ENCODE measurements at regions not wholly inside any gene's neighbourhood (a gene's known extent, or its start where the extent isn't known, plus 50 kb on each side); places are given as distances from the start of the nearest gene placed in this dataset.
A peak's percentile ranks its signal among the peaks of the same experiment; 100 is the strongest.

- CTCF ChIA-PET, result no interaction called here
These were observed 56.1 kb upstream of the SLC35C1 start for GRCh38 chr11:45748801-45749200.

GRCh38 chr11:45745065-45745811 lies 59.7 kb upstream of the SLC35C1 start:
- Mint-ChIP-seq H3K27me3 (peaks cover 2% of the 10 kb centered on the region), H3K27ac (no peak overlapping the region), H3K4me1 (ENCODE audit: low read depth) (no peaks in the 10 kb centered on the region), H3K4me3 (no peak overlapping the region), H3K9me3 (no peaks in the 10 kb centered on the region), H3K36me3 (ENCODE audit: low read depth) (no peaks in the 10 kb centered on the region)
- DNase-seq (no peak), ATAC-seq (no peak)
- ChIA-PET POLR2A (no interaction called here), CTCF (no interaction called here)
- TF ChIP-seq CTCF (IDR thresholded peaks at IDR 0.05), result no peak
- intact Hi-C loops (cut with micrococcal nuclease), result no loop called here

More at GRCh38 chr11:45748801-45749200, 56.1 kb upstream of the SLC35C1 start:
- ATAC-seq (no peak), DNase-seq (no peak)
- no peaks in the 10 kb centered on the region for H3K4me1 Mint-ChIP-seq (ENCODE audit: low read depth)
- no peak overlapping the region for H3K4me3 Mint-ChIP-seq
- H3K27me3 Mint-ChIP-seq, result peaks cover 11% of the 10 kb centered on the region
- peak; percentile 18 for TF ChIP-seq CTCF (IDR thresholded peaks at IDR 0.05)
- H3K36me3 Mint-ChIP-seq (ENCODE audit: low read depth), result no peaks in the 10 kb centered on the region
- intact Hi-C loops (cut with micrococcal nuclease), result no loop called here
- H3K27ac Mint-ChIP-seq, result no peak overlapping the region
- POLR2A ChIA-PET, result no interaction called here
- no peaks in the 10 kb centered on the region for H3K9me3 Mint-ChIP-seq

GRCh38 chr11:45743556-45744468 lies 61.1 kb upstream of the SLC35C1 start:
- no peak overlapping the region for H3K4me3 Mint-ChIP-seq
- H3K27me3 Mint-ChIP-seq, result peaks cover 2% of the 10 kb centered on the region
- H3K36me3 Mint-ChIP-seq (ENCODE audit: low read depth), result no peaks in the 10 kb centered on the region
- H3K27ac Mint-ChIP-seq, result no peak overlapping the region
- H3K4me1 Mint-ChIP-seq (ENCODE audit: low read depth), result no peaks in the 10 kb centered on the region
- CTCF ChIA-PET, result no interaction called here
- POLR2A ChIA-PET, result no interaction called here
- no peaks in the 10 kb centered on the region for H3K9me3 Mint-ChIP-seq
- no peak for TF ChIP-seq CTCF (IDR thresholded peaks at IDR 0.05)
- ATAC-seq, result no peak
- DNase-seq, result no peak
- intact Hi-C loops (cut with micrococcal nuclease), result no loop called here

- no peak for TF ChIP-seq CTCF (IDR thresholded peaks at IDR 0.05)
- no peak for ATAC-seq
- Mint-ChIP-seq H3K4me1 (ENCODE audit: low read depth) (peaks cover 7% of the 10 kb centered on the region), H3K4me3 (no peak overlapping the region), H3K27ac (no peak overlapping the region), H3K27me3 (peaks cover 2% of the 10 kb centered on the region), H3K9me3 (no peaks in the 10 kb centered on the region), H3K36me3 (ENCODE audit: low read depth) (no peaks in the 10 kb centered on the region)
- intact Hi-C loops (cut with micrococcal nuclease), result no loop called here
- POLR2A ChIA-PET, result no interaction called here
- DNase-seq, result no peak
- CTCF ChIA-PET, result no interaction called here
These were observed 63.4 kb upstream of the SLC35C1 start for GRCh38 chr11:45741582-45741981.

GRCh38 chr11:45741032-45741431 lies 63.9 kb upstream of the SLC35C1 start:
- ATAC-seq (no peak), DNase-seq (no peak)
- no peaks in the 10 kb centered on the region for H3K9me3 Mint-ChIP-seq
- no peaks in the 10 kb centered on the region for H3K36me3 Mint-ChIP-seq (ENCODE audit: low read depth)
- ChIA-PET CTCF (no interaction called here), POLR2A (no interaction called here)
- H3K4me3 Mint-ChIP-seq, result no peak overlapping the region
- H3K27me3 Mint-ChIP-seq, result peaks cover 2% of the 10 kb centered on the region
- intact Hi-C loops (cut with micrococcal nuclease), result no loop called here
- H3K27ac Mint-ChIP-seq, result no peak overlapping the region
- H3K4me1 Mint-ChIP-seq (ENCODE audit: low read depth), result peaks cover 8% of the 10 kb centered on the region
- no peak for TF ChIP-seq CTCF (IDR thresholded peaks at IDR 0.05)

Measured in activated CD8-positive, alpha-beta T cell treated with anti-CD3 and anti-CD28 coated beads for 36 hours (primary cell).